ENCODE measurements at regions not wholly inside any gene's neighbourhood (a gene's known extent, or its start where the extent isn't known, plus 50 kb on each side); places are given as distances from the start of the nearest gene placed in this dataset.

GRCh38 chr3:65174713-65175112 lies 486.9 kb upstream of the ADAMTS9 start:
- no peak for TF ChIP-seq RAD21 (IDR thresholded peaks at IDR 0.05; ENCODE audit: low read length)
- no peak for TF ChIP-seq FOXM1 (IDR thresholded peaks at IDR 0.05; ENCODE audit: low read depth)
- TF ChIP-seq CTCF (IDR thresholded peaks at IDR 0.05), result no peak
- no peak for TF ChIP-seq EP300 (IDR thresholded peaks at IDR 0.05; ENCODE audit: borderline replicate concordance in 1 of 2, low read depth in 1 of 2, low read length in 1 of 2)
- TF ChIP-seq FOSL2 (IDR thresholded peaks at IDR 0.05; ENCODE audit: borderline replicate concordance, low read depth), result no peak
- TF ChIP-seq REST (IDR thresholded peaks at IDR 0.05; ENCODE audit: low read depth, low read length), result no peak
- TF ChIP-seq EZH2phosphoT487 (IDR thresholded peaks at IDR 0.05; ENCODE audit: borderline replicate concordance, low read depth), result no peak
- no peak for TF ChIP-seq POLR2AphosphoS5 (IDR thresholded peaks at IDR 0.05; ENCODE audit: low read depth, low read length)
- no peak for TF ChIP-seq MAX (IDR thresholded peaks at IDR 0.05; ENCODE audit: low read depth)
- TF ChIP-seq FOXJ3 (CRISPR knock-in tag; IDR thresholded peaks at IDR 0.05), result no peak
- TF ChIP-seq SIN3A (IDR thresholded peaks at IDR 0.05; ENCODE audit: borderline replicate concordance, low read depth, low read length), result no peak
- no peak for TF ChIP-seq SMC3 (IDR thresholded peaks at IDR 0.05; ENCODE audit: low read depth, low read length)
